ENCODE measurements at regions not wholly inside any gene's neighbourhood (a gene's known extent, or its start where the extent isn't known, plus 50 kb on each side); places are given as distances from the start of the nearest gene placed in this dataset.

GRCh38 chr1:223048026-223048425, 95.0 kb downstream of the TLR5 start:
- DNase-seq (ENCODE audit: low spot score): no peak

GRCh38 chr1:223052462-223052861, 90.6 kb downstream of the TLR5 start:
- DNase-seq (ENCODE audit: low spot score): no peak

GRCh38 chr1:223052931-223053330, 90.1 kb downstream of the TLR5 start:
- no peak for DNase-seq (ENCODE audit: low spot score)

GRCh38 chr1:223056802-223057201, 86.2 kb downstream of the TLR5 start:
- no peak for DNase-seq (ENCODE audit: low spot score)

- no peak for DNase-seq (ENCODE audit: low spot score)
Measured at GRCh38 chr1:223057569-223058093, 85.4 kb downstream of the TLR5 start.

Measured in putamen (tissue), 1 donor.